A549 (cell line): ENCODE measurements at regions not wholly inside any gene's neighbourhood (a gene's known extent, or its start where the extent isn't known, plus 50 kb on each side); places are given as distances from the start of the nearest gene placed in this dataset.

Experiments
- CTCF ChIP-seq: fragments of >200 bp; sonication (Bioruptor Twin); formaldehyde crosslinking; IDR thresholded peaks from 3 replicates; pipeline ENCODE4 v1.5.1; 2016
- EHMT2 ChIP-seq: fragments of 200-600 bp; sonication (generic); IDR thresholded peaks from 2 replicates; pipeline ENCODE4 v1.6.1; 2016; ENCODE audit warnings: antibody characterized with exemption, low read depth, mild to moderate bottlenecking, moderate library complexity
- JUN ChIP-seq, 2 experiments: fragments of >200 bp; sonication (Bioruptor Twin); formaldehyde crosslinking; IDR thresholded peaks; 2 replicates in 1 of 2; 3 replicates in 1 of 2; pipeline ENCODE4 v1.6.1; 2016 to 2017
- MAFK ChIP-seq: fragments of 450-650 bp; IDR thresholded peaks from 2 replicates; pipeline ENCODE4 v1.6.1; 2014; ENCODE audit not compliant: partially characterized antibody
- NPAS2 ChIP-seq: fragments of 250-450 bp; sonication (Bioruptor Pico); IDR thresholded peaks from 2 replicates; pipeline ENCODE4 v1.8.0; 2022; ENCODE audit warnings: mild to moderate bottlenecking, moderate library complexity, borderline replicate concordance
- POLR2A ChIP-seq: IDR thresholded peaks from 2 replicates; pipeline ENCODE4 v1.6.1; 2012; ENCODE audit warnings: mild to moderate bottlenecking, low read length
- POLR2AphosphoS2 ChIP-seq: conservative IDR thresholded peaks from 2 replicates; pipeline ENCODE4 v1.6.1; 2012; ENCODE audit warnings: low read length, improper control_type of control experiment, inconsistent platforms
- RCOR1 ChIP-seq: fragments of 150-350 bp; IDR thresholded peaks from 2 replicates; pipeline ENCODE4 v1.6.1; 2014; ENCODE audit warnings: antibody characterized with exemption, low read length, low read depth
- RNF2 ChIP-seq: fragments of 200-600 bp; sonication (generic); IDR thresholded peaks from 2 replicates; pipeline ENCODE4 v1.6.1; 2016; ENCODE audit warnings: low read depth, mild to moderate bottlenecking, antibody characterized with exemption, moderate library complexity, borderline replicate concordance
- SREBF2 ChIP-seq: fragments of 450-650 bp; IDR thresholded peaks from 2 replicates; pipeline ENCODE4 v1.6.1; 2014; ENCODE audit warnings: mild to moderate bottlenecking, moderate library complexity
- USF2 ChIP-seq: fragments of 450-650 bp; IDR thresholded peaks from 2 replicates; pipeline ENCODE4 v1.6.1; 2014; ENCODE audit warnings: antibody characterized with exemption
- ZSCAN20 ChIP-seq: fragments of 250-450 bp; sonication (Bioruptor Pico); IDR thresholded peaks from 2 replicates; pipeline ENCODE4 v1.8.0; 2022; ENCODE audit warnings: mild to moderate bottlenecking, moderate library complexity

GRCh38 chr4:15234856-15235126 lies 193.0 kb upstream of the C1QTNF7 start:
- TF ChIP-seq CTCF, result no peak
- TF ChIP-seq EHMT2, result no peak
- no peak for TF ChIP-seq ZSCAN20 (CRISPR knock-in tag)
- TF ChIP-seq POLR2AphosphoS2, result no peak
- no peak for TF ChIP-seq RCOR1
- TF ChIP-seq USF2, result no peak
- no peak for TF ChIP-seq SREBF2
- no peak for TF ChIP-seq JUN (IDR thresholded peaks at IDR 0.05)
- no peak for TF ChIP-seq POLR2A
- TF ChIP-seq RNF2, result no peak
- no peak for TF ChIP-seq NPAS2
- no peak for TF ChIP-seq MAFK
